Natural killer cell (primary cell): ENCODE measurements at regions not wholly inside any gene's neighbourhood (a gene's known extent, or its start where the extent isn't known, plus 50 kb on each side); places are given as distances from the start of the nearest gene placed in this dataset.

Source experiments
- ATAC-seq, 3 donors: fragments of 150-1000 bp in 2 of 3; fragments of 200-7000 bp in 1 of 3; cut with Tn5 transposase; 1 replicate in 1 of 3; 2 replicates in 2 of 3; pipeline ENCODE4 v1.10.0; 2021; ENCODE audit warnings: mild to moderate bottlenecking in 2 of 3, moderate library complexity in 2 of 3
- DNase-seq, 2 donors: peaks; one replicate each; pipeline versions ENCODE4 v3.0.0 to v3.0.0-alpha.2; 2013 to 2021; ENCODE audit warnings: mixed read lengths in 1 of 2
- H3K27ac ChIP-seq: one replicate; pipeline ENCODE4 v1.5.1; 2013; ENCODE audit warnings: mild to moderate bottlenecking, low read length
- H3K27me3 ChIP-seq: one replicate; pipeline ENCODE4 v1.6.1; 2013; ENCODE audit warnings: low read length; ENCODE audit not compliant: control insufficient read depth, insufficient read depth
- H3K36me3 ChIP-seq: one replicate; pipeline ENCODE4 v1.6.1; 2013; ENCODE audit warnings: low read length; ENCODE audit not compliant: control insufficient read depth, insufficient read depth
- H3K4me1 ChIP-seq: one replicate; pipeline ENCODE4 v1.6.1; 2013; ENCODE audit warnings: low read length; ENCODE audit not compliant: control insufficient read depth, insufficient read depth
- H3K4me3 ChIP-seq: one replicate; pipeline ENCODE4 v1.5.1; 2013; ENCODE audit warnings: low read length
- H3K9me3 ChIP-seq: one replicate; pipeline ENCODE4 v1.6.1; 2013; ENCODE audit warnings: low read length; ENCODE audit not compliant: control insufficient read depth, insufficient read depth
- H3K27ac Mint-ChIP-seq, 2 donors: one replicate each; pipeline ENCODE4 v1.8.0; 2022; ENCODE audit warnings: mild to moderate bottlenecking in 2 of 2, mixed read lengths in 2 of 2, moderate library complexity in 1 of 2
- H3K27me3 Mint-ChIP-seq, 2 donors: one replicate each; pipeline ENCODE4 v1.8.0; 2022; ENCODE audit warnings: low read depth in 2 of 2, mixed read lengths in 2 of 2
- H3K36me3 Mint-ChIP-seq: one replicate; pipeline ENCODE4 v1.8.0; 2022; ENCODE audit warnings: mixed read lengths
- H3K4me1 Mint-ChIP-seq, 2 donors: one replicate each; pipeline ENCODE4 v1.8.0; 2022; ENCODE audit warnings: mixed read lengths in 2 of 2
- H3K4me3 Mint-ChIP-seq: one replicate; pipeline ENCODE4 v1.8.0; 2022; ENCODE audit warnings: mild to moderate bottlenecking, moderate library complexity, mixed read lengths
- H3K9me3 Mint-ChIP-seq, 2 donors: one replicate each; pipeline ENCODE4 v1.8.0; 2022; ENCODE audit warnings: mixed read lengths in 2 of 2
- WGBS: methylation state at CpG from one replicate; pipeline ENCODE4 v1.1.7; 2013; ENCODE audit warnings: missing lambda C conversion rate; ENCODE audit not compliant: insufficient coverage; 5-methylcytosine and 5-hydroxymethylcytosine counted together
- intact Hi-C: fragments of 100-400 bp; cut with micrococcal nuclease; formaldehyde crosslinking; loops from one replicate; pipeline ENCODE4 v1.14.2; 2022
- TF ChIP-seq, protein P1 (sequence below): fragments of 200-600 bp; IDR thresholded peaks from one replicate; pipeline ENCODE4 v1.8.0; 2022; ENCODE audit warnings: antibody characterized with exemption

DNA sequence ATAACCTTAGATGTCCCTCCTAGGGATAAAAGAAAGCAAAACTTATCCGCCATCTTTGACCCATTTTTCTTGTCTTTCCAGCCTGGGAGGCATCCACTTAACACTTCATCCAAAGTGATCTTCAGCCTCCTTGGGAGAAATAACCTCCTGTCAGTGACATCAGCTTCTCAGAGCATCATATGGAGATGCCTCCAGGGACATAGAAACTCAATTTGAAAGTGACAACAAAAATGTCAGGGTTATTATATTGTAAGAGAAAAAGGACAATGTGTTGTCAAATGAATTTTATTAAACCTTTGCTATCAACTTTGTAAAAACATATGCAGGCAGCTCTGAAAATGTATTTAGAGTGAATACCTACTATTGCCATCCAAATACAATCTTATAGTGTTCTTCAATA, 371.2 kb upstream of the ADARB2 start:
- peaks cover 0 to 2% of the 10 kb centered on the region in 2 donors for H3K9me3 Mint-ChIP-seq
- Histone ChIP-seq H3K9me3 (no peaks in the 10 kb centered on the region), H3K27me3 (no peaks in the 10 kb centered on the region), H3K4me3 (no peak overlapping the region), H3K4me1 (no peaks in the 10 kb centered on the region), H3K27ac (no peak overlapping the region), H3K36me3 (no peaks in the 10 kb centered on the region)
- no peak for ATAC-seq
- no peaks in the 10 kb centered on the region for H3K27me3 Mint-ChIP-seq
- no peak overlapping the region for H3K4me3 Mint-ChIP-seq
- H3K27ac Mint-ChIP-seq: no peak overlapping the region
- no peaks in the 10 kb centered on the region for H3K36me3 Mint-ChIP-seq
- intact Hi-C loops: no loop called here
- TF ChIP-seq, protein P1, sequence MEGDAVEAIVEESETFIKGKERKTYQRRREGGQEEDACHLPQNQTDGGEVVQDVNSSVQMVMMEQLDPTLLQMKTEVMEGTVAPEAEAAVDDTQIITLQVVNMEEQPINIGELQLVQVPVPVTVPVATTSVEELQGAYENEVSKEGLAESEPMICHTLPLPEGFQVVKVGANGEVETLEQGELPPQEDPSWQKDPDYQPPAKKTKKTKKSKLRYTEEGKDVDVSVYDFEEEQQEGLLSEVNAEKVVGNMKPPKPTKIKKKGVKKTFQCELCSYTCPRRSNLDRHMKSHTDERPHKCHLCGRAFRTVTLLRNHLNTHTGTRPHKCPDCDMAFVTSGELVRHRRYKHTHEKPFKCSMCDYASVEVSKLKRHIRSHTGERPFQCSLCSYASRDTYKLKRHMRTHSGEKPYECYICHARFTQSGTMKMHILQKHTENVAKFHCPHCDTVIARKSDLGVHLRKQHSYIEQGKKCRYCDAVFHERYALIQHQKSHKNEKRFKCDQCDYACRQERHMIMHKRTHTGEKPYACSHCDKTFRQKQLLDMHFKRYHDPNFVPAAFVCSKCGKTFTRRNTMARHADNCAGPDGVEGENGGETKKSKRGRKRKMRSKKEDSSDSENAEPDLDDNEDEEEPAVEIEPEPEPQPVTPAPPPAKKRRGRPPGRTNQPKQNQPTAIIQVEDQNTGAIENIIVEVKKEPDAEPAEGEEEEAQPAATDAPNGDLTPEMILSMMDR: no peak
- no peaks in the 10 kb centered on the region for H3K4me1 Mint-ChIP-seq
- DNase-seq: no peak
- WGBS: 93% methylated on average over 1 of the region's 1 CpG

DNA sequence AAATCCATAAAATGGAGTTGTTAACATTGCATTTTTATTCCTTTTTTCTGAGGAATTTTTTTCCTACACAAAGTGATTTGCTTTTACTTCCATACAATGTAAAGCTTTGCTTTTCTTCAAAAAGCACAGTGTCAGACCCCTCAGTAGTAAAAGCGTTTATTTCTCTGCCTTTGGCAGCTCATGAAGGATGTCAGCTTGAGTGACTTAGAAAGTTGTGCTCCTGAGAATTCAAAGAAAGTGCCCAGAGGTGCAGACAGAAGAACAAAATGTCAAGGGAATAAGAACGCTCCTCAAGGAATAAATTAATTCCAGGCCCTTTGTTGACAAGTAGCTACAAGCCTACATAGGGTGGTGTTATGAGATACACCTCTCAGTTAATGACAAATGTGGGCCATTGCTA, 369.3 kb upstream of the ADARB2 start:
- Histone ChIP-seq H3K4me1 (no peaks in the 10 kb centered on the region), H3K27ac (no peak overlapping the region), H3K36me3 (no peaks in the 10 kb centered on the region), H3K9me3 (no peaks in the 10 kb centered on the region), H3K27me3 (no peaks in the 10 kb centered on the region), H3K4me3 (no peak overlapping the region)
- H3K4me3 Mint-ChIP-seq: no peak overlapping the region
- ATAC-seq: no peak
- intact Hi-C loops: no loop called here
- no peak overlapping the region for H3K27ac Mint-ChIP-seq
- H3K9me3 Mint-ChIP-seq: peaks cover 0 to 2% of the 10 kb centered on the region in 2 donors
- no peak for DNase-seq
- no peaks in the 10 kb centered on the region for H3K4me1 Mint-ChIP-seq
- H3K36me3 Mint-ChIP-seq: no peaks in the 10 kb centered on the region
- 100% methylated on average over 1 of the region's 2 CpGs for WGBS
- no peaks in the 10 kb centered on the region for H3K27me3 Mint-ChIP-seq
- TF ChIP-seq, protein P1: no peak

DNA sequence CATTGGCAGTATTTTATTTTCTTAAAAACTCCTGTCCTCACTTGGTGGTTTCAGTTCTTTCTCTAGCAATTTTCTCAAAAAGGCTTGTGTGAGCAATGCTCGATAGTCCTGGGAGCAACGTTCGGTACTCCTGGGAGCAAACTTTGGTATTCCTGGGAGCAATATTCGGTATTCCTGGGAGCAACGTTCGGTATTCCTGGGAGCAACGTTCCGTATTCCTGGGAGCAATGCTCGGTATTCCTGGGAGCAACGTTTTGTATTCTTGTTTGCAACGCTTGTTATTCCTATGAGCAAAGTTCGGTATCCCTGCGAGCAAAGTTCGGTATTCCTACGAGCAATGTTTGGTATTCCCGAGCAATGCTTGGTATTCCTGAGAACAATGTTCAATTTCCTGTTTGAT, 362.0 kb upstream of the ADARB2 start:
- no peak for DNase-seq
- no peak overlapping the region for H3K4me3 Mint-ChIP-seq
- intact Hi-C loops: no loop called here
- TF ChIP-seq, protein P1: no peak
- peaks cover 0 to 3% of the 10 kb centered on the region in 2 donors for H3K9me3 Mint-ChIP-seq
- Histone ChIP-seq H3K4me3 (no peak overlapping the region), H3K27ac (no peak overlapping the region), H3K4me1 (no peaks in the 10 kb centered on the region), H3K27me3 (no peaks in the 10 kb centered on the region), H3K9me3 (no peaks in the 10 kb centered on the region), H3K36me3 (no peaks in the 10 kb centered on the region)
- 89% methylated on average over 16 of the region's 16 CpGs for WGBS
- H3K27ac Mint-ChIP-seq: no peak overlapping the region
- no peaks in the 10 kb centered on the region for H3K4me1 Mint-ChIP-seq
- H3K36me3 Mint-ChIP-seq: no peaks in the 10 kb centered on the region
- no peak for ATAC-seq
- no peaks in the 10 kb centered on the region for H3K27me3 Mint-ChIP-seq

DNA sequence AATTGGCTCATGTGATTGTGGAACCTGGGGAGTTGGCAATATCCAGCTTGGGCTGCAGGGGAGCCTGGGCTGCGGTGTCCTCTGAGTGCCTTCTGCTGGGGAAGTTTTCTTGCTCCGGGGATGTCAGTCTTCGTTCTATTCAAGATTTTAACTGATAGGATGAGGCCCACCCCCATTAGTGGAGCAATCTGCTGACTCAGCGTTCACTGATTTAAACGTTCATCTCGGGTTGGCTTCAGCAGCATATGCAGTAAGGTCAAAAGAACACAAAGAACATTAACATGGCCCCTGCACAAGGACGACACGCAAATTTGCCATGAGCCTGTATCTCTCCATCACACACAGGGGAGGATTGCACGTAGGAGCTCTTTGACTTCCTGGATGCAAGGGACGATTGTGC, 360.6 kb upstream of the ADARB2 start:
- ATAC-seq (no peak), DNase-seq (no peak)
- no peaks in the 10 kb centered on the region for H3K9me3 ChIP-seq
- peaks cover 0 to 2% of the 10 kb centered on the region in 2 donors for H3K9me3 Mint-ChIP-seq
- H3K4me1 Mint-ChIP-seq: no peaks in the 10 kb centered on the region
- no peaks in the 10 kb centered on the region for H3K36me3 Mint-ChIP-seq
- no peaks in the 10 kb centered on the region for H3K4me1 ChIP-seq
- H3K27ac Mint-ChIP-seq: no peak overlapping the region
- H3K27ac ChIP-seq: no peak overlapping the region
- no peaks in the 10 kb centered on the region for H3K36me3 ChIP-seq
- intact Hi-C loops: no loop called here
- H3K4me3 ChIP-seq: no peak overlapping the region
- TF ChIP-seq, protein P1: no peak
- no peaks in the 10 kb centered on the region for H3K27me3 Mint-ChIP-seq
- H3K4me3 Mint-ChIP-seq: no peak overlapping the region
- 93% methylated on average over 10 of the region's 10 CpGs for WGBS
- no peaks in the 10 kb centered on the region for H3K27me3 ChIP-seq
